ENCODE measurements at regions not wholly inside any gene's neighbourhood (a gene's known extent, or its start where the extent isn't known, plus 50 kb on each side); places are given as distances from the start of the nearest gene placed in this dataset.

DNA sequence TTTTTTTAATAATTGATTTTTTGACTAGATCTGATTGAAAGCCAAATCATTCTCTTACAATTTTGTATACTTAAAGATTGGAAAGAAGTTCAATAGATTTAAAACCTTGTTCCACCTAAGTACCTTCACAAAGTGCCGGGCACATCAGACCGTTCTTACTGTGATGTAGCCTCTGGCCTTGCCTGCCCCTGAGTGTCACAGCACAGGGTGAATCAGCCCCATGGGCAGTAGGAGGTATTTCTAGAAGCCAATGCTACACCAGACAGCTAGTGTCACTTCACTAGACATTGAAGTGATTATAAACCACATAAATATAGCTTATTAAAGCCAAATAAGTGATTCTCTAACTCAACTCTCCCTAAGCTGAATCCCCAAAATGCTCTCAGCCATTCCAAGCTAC, 131.3 kb downstream of the LACC1 start:
- TF ChIP-seq GATA2 (IDR thresholded peaks at IDR 0.05; ENCODE audit: low read depth, low read length) (no peak), GATA3 (IDR thresholded peaks at IDR 0.05; ENCODE audit: low read depth, low read length) (no peak)
